ENCODE measurements at regions not wholly inside any gene's neighbourhood (a gene's known extent, or its start where the extent isn't known, plus 50 kb on each side); places are given as distances from the start of the nearest gene placed in this dataset.

GRCh38 chr1:209276321-209276720 is 307.2 kb upstream of the CAMK1G start:
- Histone ChIP-seq H2BK120ac (ENCODE audit: low read depth, low read length) (no peak overlapping the region), H4K8ac (ENCODE audit: low read depth, low read length) (no peak overlapping the region), H4K5ac (ENCODE audit: low read length) (no peak overlapping the region), H3K4me3 (ENCODE audit: low read length) (no peak overlapping the region), H3K4me2 (ENCODE audit: low read length) (no peak overlapping the region), H3K56ac (ENCODE audit: low read length) (no peak overlapping the region), H3K4me1 (ENCODE audit: control insufficient read depth, low read depth, low read length) (no peaks in the 10 kb centered on the region), H2BK15ac (replicated peaks; ENCODE audit: low read depth) (no peak overlapping the region), H3K18ac (ENCODE audit: low read length) (no peak overlapping the region), H3K27ac (ENCODE audit: low read depth, low read length) (no peak overlapping the region), H3K23ac (ENCODE audit: low read length) (no peak overlapping the region), H3K36me3 (ENCODE audit: control insufficient read depth, insufficient read depth, low read length) (no peaks in the 10 kb centered on the region), H3K79me1 (ENCODE audit: low read length) (no peaks in the 10 kb centered on the region), H2BK5ac (ENCODE audit: low read length) (no peak overlapping the region), H3K9ac (ENCODE audit: low read length) (no peak overlapping the region), H2AK5ac (ENCODE audit: low read length) (no peak overlapping the region), H3K79me2 (ENCODE audit: control insufficient read depth, insufficient read depth, low read length) (no peaks in the 10 kb centered on the region), H3K27me3 (ENCODE audit: insufficient read depth, low read length, poor library complexity) (no peaks in the 10 kb centered on the region), H3K4ac (ENCODE audit: low read depth, low read length) (no peak overlapping the region)
- WGBS (ENCODE audit: extremely low coverage, insufficient coverage, low lambda C conversion rate), result no CpG with 5 or more reads among the region's 3 CpGs
- DNase-seq, result no peak

GRCh38 chr1:209277662-209278061 is 305.9 kb upstream of the CAMK1G start:
- H3K23ac ChIP-seq (ENCODE audit: low read length), result no peak overlapping the region
- no peak overlapping the region for H3K4ac ChIP-seq (ENCODE audit: low read depth, low read length)
- H3K36me3 ChIP-seq (ENCODE audit: control insufficient read depth, insufficient read depth, low read length), result no peaks in the 10 kb centered on the region
- no peaks in the 10 kb centered on the region for H3K79me1 ChIP-seq (ENCODE audit: low read length)
- no CpG with 5 or more reads among the region's 1 CpG for WGBS (ENCODE audit: extremely low coverage, insufficient coverage, low lambda C conversion rate)
- no peak overlapping the region for H4K5ac ChIP-seq (ENCODE audit: low read length)
- no peak overlapping the region for H3K4me3 ChIP-seq (ENCODE audit: low read length)
- H3K27me3 ChIP-seq (ENCODE audit: insufficient read depth, low read length, poor library complexity), result no peaks in the 10 kb centered on the region
- H3K4me2 ChIP-seq (ENCODE audit: low read length), result no peak overlapping the region
- no peaks in the 10 kb centered on the region for H3K79me2 ChIP-seq (ENCODE audit: control insufficient read depth, insufficient read depth, low read length)
- DNase-seq, result no peak
- no peak overlapping the region for H2BK120ac ChIP-seq (ENCODE audit: low read depth, low read length)
- H4K8ac ChIP-seq (ENCODE audit: low read depth, low read length), result no peak overlapping the region
- no peak overlapping the region for H3K18ac ChIP-seq (ENCODE audit: low read length)
- H3K27ac ChIP-seq (ENCODE audit: low read depth, low read length), result no peak overlapping the region
- no peak overlapping the region for H3K56ac ChIP-seq (ENCODE audit: low read length)
- no peaks in the 10 kb centered on the region for H3K4me1 ChIP-seq (ENCODE audit: control insufficient read depth, low read depth, low read length)
- H2AK5ac ChIP-seq (ENCODE audit: low read length), result no peak overlapping the region
- no peak overlapping the region for H3K9ac ChIP-seq (ENCODE audit: low read length)
- H2BK15ac ChIP-seq (replicated peaks; ENCODE audit: low read depth), result no peak overlapping the region
- H2BK5ac ChIP-seq (ENCODE audit: low read length), result no peak overlapping the region

GRCh38 chr1:209291715-209292114 is 291.8 kb upstream of the CAMK1G start:
- no peak overlapping the region for H3K56ac ChIP-seq (ENCODE audit: low read length)
- no peak overlapping the region for H3K4me2 ChIP-seq (ENCODE audit: low read length)
- H3K79me1 ChIP-seq (ENCODE audit: low read length), result no peaks in the 10 kb centered on the region
- no peak overlapping the region for H3K18ac ChIP-seq (ENCODE audit: low read length)
- WGBS (ENCODE audit: extremely low coverage, insufficient coverage, low lambda C conversion rate), result no CpG with 5 or more reads among the region's 1 CpG
- no peak overlapping the region for H2AK5ac ChIP-seq (ENCODE audit: low read length)
- H3K27me3 ChIP-seq (ENCODE audit: insufficient read depth, low read length, poor library complexity), result no peaks in the 10 kb centered on the region
- H3K9ac ChIP-seq (ENCODE audit: low read length), result no peak overlapping the region
- DNase-seq, result no peak
- no peak overlapping the region for H2BK15ac ChIP-seq (replicated peaks; ENCODE audit: low read depth)
- no peaks in the 10 kb centered on the region for H3K36me3 ChIP-seq (ENCODE audit: control insufficient read depth, insufficient read depth, low read length)
- H4K5ac ChIP-seq (ENCODE audit: low read length), result no peak overlapping the region
- H2BK5ac ChIP-seq (ENCODE audit: low read length), result no peak overlapping the region
- H3K27ac ChIP-seq (ENCODE audit: low read depth, low read length), result no peak overlapping the region
- H4K8ac ChIP-seq (ENCODE audit: low read depth, low read length), result no peak overlapping the region
- no peaks in the 10 kb centered on the region for H3K79me2 ChIP-seq (ENCODE audit: control insufficient read depth, insufficient read depth, low read length)
- no peak overlapping the region for H2BK120ac ChIP-seq (ENCODE audit: low read depth, low read length)
- H3K4me1 ChIP-seq (ENCODE audit: control insufficient read depth, low read depth, low read length), result peaks cover 2% of the 10 kb centered on the region
- H3K4ac ChIP-seq (ENCODE audit: low read depth, low read length), result no peak overlapping the region
- no peak overlapping the region for H3K23ac ChIP-seq (ENCODE audit: low read length)
- no peak overlapping the region for H3K4me3 ChIP-seq (ENCODE audit: low read length)

GRCh38 chr1:209302779-209303568 is 280.5 kb upstream of the CAMK1G start:
- H3K79me1 ChIP-seq (ENCODE audit: low read length), result no peaks in the 10 kb centered on the region
- no peaks in the 10 kb centered on the region for H3K79me2 ChIP-seq (ENCODE audit: control insufficient read depth, insufficient read depth, low read length)
- no peak overlapping the region for H2AK5ac ChIP-seq (ENCODE audit: low read length)
- no peak overlapping the region for H2BK120ac ChIP-seq (ENCODE audit: low read depth, low read length)
- DNase-seq, result peak; percentile 40
- H2BK15ac ChIP-seq (replicated peaks; ENCODE audit: low read depth), result no peak overlapping the region
- no peak overlapping the region for H3K56ac ChIP-seq (ENCODE audit: low read length)
- H3K4me3 ChIP-seq (ENCODE audit: low read length), result no peak overlapping the region
- no peak overlapping the region for H3K18ac ChIP-seq (ENCODE audit: low read length)
- H3K4me1 ChIP-seq (ENCODE audit: control insufficient read depth, low read depth, low read length), result peaks cover 7% of the 10 kb centered on the region
- no peak overlapping the region for H3K23ac ChIP-seq (ENCODE audit: low read length)
- no peak overlapping the region for H4K5ac ChIP-seq (ENCODE audit: low read length)
- H3K27ac ChIP-seq (ENCODE audit: low read depth, low read length), result no peak overlapping the region
- no peaks in the 10 kb centered on the region for H3K36me3 ChIP-seq (ENCODE audit: control insufficient read depth, insufficient read depth, low read length)
- WGBS (ENCODE audit: extremely low coverage, insufficient coverage, low lambda C conversion rate), result no CpG with 5 or more reads among the region's 7 CpGs
- no peak overlapping the region for H4K8ac ChIP-seq (ENCODE audit: low read depth, low read length)
- no peak overlapping the region for H3K4me2 ChIP-seq (ENCODE audit: low read length)
- H2BK5ac ChIP-seq (ENCODE audit: low read length), result no peak overlapping the region
- no peak overlapping the region for H3K4ac ChIP-seq (ENCODE audit: low read depth, low read length)
- no peaks in the 10 kb centered on the region for H3K27me3 ChIP-seq (ENCODE audit: insufficient read depth, low read length, poor library complexity)
- H3K9ac ChIP-seq (ENCODE audit: low read length), result no peak overlapping the region

- no peaks in the 10 kb centered on the region for H3K36me3 ChIP-seq (ENCODE audit: control insufficient read depth, insufficient read depth, low read length)
- H2BK120ac ChIP-seq (ENCODE audit: low read depth, low read length), result no peak overlapping the region
- H3K4me2 ChIP-seq (ENCODE audit: low read length), result no peak overlapping the region
- no peak overlapping the region for H3K56ac ChIP-seq (ENCODE audit: low read length)
- H2BK5ac ChIP-seq (ENCODE audit: low read length), result no peak overlapping the region
- no peak overlapping the region for H3K9ac ChIP-seq (ENCODE audit: low read length)
- no peak for DNase-seq
- no peak overlapping the region for H4K8ac ChIP-seq (ENCODE audit: low read depth, low read length)
- H3K79me1 ChIP-seq (ENCODE audit: low read length), result no peaks in the 10 kb centered on the region
- peak overlapping the region; percentile 72 for H3K18ac ChIP-seq (ENCODE audit: low read length)
- no peak overlapping the region for H3K23ac ChIP-seq (ENCODE audit: low read length)
- peaks cover 7% of the 10 kb centered on the region for H3K4me1 ChIP-seq (ENCODE audit: control insufficient read depth, low read depth, low read length)
- no peaks in the 10 kb centered on the region for H3K79me2 ChIP-seq (ENCODE audit: control insufficient read depth, insufficient read depth, low read length)
- H3K27ac ChIP-seq (ENCODE audit: low read depth, low read length), result no peak overlapping the region
- H3K27me3 ChIP-seq (ENCODE audit: insufficient read depth, low read length, poor library complexity), result no peaks in the 10 kb centered on the region
- no peak overlapping the region for H3K4me3 ChIP-seq (ENCODE audit: low read length)
- no peak overlapping the region for H2AK5ac ChIP-seq (ENCODE audit: low read length)
- WGBS (ENCODE audit: extremely low coverage, insufficient coverage, low lambda C conversion rate), result no CpG with 5 or more reads among the region's 3 CpGs
- H3K4ac ChIP-seq (ENCODE audit: low read depth, low read length), result no peak overlapping the region
- no peak overlapping the region for H4K5ac ChIP-seq (ENCODE audit: low read length)
- no peak overlapping the region for H2BK15ac ChIP-seq (replicated peaks; ENCODE audit: low read depth)
Measured at GRCh38 chr1:209304166-209304565, 279.3 kb upstream of the CAMK1G start.
